NCI-H446 treated with DMSO at 0.1 percent for 48 hours (cell line): ENCODE measurements at regions not wholly inside any gene's neighbourhood (a gene's known extent, or its start where the extent isn't known, plus 50 kb on each side); places are given as distances from the start of the nearest gene placed in this dataset.
"Not testable (repeated sequence)": the region's sequence is repeated elsewhere in the genome, so short reads cannot be mapped to it uniquely, and the experiment has no call there.

Experiments
- DNase-seq: peaks from one replicate; lab custom pipeline; 2025; lab: John Stamatoyannopoulos, UW

DNA sequence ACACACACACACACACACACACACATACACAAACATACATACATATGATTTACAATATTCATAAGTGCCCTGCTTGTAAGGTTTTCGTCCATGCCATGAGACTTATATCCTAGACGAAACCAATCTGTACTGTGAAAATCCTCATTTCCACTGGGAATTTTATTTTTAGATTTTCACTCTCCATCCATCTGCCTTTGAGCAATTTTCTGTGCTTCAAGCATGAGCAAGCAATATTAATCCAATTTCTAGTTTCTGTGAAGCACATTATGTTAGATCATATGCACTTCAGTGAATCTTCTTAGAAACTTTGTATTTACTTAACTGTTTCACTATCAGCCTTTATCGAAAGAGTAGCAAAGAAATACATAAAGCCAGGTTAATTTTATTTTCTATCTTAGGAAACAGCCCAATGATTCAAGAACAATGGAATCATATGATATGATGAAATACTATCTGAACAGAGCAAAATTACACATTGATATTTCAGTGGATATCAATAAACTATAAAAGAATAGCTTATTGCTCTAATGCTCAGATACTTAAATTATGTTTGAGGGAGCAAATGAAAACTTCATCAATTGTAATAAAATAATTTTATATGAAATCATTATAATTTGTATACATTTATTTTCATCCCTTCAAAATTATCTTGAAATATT, 1100.7 kb upstream of the MIR17HG start:
- DNase-seq: peak; percentile 17

DNA sequence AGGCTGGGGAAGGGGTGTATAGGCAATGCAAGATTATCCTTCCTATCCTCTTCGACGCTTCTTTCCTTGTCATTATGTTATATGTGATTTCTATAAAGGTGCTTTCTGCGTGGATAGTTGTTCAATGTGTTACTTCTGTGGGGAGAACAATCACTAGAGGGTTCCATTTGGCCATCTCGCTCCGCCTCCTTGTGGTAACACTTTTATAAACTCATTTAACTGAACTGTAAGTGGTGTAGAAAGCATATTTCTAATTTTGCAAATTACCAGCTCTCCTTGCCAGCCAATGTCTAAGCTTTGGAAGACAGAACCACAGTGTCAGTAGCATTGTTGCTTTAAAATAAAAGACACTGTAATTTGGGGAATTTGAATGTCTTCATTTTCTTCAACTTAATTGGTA, 1093.7 kb upstream of the MIR17HG start:
- DNase-seq: no peak

GRCh38 chr13:90254437-90254836, 1093.0 kb upstream of the MIR17HG start:
- no peak for DNase-seq

- DNase-seq: no peak
These were observed 1090.7 kb upstream of the MIR17HG start for GRCh38 chr13:90256746-90257145.

DNA sequence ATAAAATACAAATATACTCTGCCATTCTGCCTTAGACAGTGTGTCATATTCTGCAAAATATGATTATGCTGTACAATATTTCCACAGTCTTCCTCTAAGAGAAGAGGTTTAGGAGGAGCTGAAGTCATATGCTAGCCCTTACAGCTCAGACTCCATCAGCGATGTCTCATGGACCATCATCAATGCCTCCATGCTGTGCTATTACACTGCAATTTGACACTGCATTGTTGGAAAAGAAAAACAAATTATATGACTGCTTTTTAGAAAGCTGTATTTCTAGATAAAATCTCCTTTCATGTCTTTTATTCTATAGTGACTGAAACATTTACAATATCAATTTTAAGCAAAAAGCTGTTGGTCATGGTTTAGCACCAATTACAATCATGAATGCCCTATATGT, 1089.4 kb upstream of the MIR17HG start:
- no peak for DNase-seq

- DNase-seq: no peak
These were observed 1086.1 kb upstream of the MIR17HG start for GRCh38 chr13:90261343-90261742.

- DNase-seq: no peak
These were observed 1077.3 kb upstream of the MIR17HG start for GRCh38 chr13:90270226-90270625.

DNA sequence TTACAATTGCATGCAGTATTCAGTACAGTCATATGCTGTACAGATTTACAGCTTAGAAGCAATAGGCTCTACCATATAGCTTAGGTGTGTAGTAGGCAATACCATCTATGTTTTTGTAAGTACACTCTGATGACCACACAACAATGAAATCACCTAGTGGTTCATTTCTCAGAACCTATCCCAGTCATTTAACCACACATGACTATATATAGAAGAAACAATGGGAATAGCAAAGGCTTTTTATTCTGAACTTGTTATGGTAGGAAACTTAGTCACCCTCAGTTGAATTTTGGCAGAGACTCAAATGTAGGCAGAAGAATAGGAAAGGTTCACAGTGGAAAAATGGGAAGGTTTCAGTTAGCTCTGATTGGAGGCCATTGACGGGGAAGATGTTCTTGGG, 1075.1 kb upstream of the MIR17HG start:
- DNase-seq: no peak

DNA sequence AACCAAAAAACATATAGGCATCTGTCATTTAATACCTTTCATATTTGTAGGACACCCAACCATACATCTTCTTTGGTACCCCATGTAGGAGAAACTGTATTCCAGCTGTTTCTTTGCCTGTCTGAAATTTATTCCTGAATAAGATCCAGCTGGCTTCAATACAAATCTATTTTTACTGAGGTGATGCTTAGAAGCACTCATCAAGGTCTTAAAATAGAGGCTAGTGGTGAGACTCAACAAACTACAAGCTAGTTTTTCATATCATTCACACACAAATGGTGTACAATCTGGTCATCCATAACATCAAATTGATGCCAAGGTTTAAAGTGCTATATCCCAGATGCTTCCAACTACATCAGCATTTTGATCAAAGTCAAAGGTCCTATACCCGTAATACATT, 1071.3 kb upstream of the MIR17HG start:
- DNase-seq: peak; percentile 13

DNA sequence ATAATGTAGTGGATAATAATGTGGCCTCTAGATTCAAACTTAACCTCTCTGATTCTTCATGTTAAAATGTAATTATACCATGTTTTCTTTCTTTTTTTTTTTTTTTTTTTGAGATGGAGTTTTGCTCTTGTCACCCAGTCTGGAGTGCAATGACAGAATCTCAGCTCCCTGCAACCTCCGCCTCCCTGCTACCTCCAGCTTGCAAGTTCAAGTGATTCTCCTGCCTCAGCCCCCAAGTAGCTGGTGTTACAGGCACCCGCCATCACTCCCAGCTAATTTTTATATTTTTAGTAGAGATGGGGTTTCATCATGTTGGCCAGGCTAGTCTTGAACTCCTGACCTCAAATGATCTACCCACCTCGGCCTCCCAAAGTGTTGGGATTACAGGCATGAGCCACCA, 1069.3 kb upstream of the MIR17HG start:
- not testable (repeated sequence) for DNase-seq

DNA sequence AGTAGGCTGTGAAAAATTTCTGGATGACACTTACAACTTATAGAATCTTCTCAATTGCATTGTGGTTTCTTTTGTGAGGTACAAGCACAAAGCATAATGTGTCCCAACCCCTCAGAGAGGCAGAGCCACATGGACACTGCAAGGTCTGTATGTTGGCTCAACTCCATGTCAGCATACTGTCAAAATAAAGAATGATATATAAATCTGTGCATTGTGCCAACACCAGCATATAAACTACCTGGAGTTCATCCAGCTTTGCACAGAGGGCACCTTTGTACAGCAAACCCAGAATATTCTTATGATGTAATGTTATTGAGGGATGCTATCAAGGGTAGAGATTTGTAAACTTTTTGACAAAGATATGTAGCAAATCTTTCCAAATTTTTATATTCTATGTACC, 1065.8 kb upstream of the MIR17HG start:
- peak; percentile 42 for DNase-seq

DNA sequence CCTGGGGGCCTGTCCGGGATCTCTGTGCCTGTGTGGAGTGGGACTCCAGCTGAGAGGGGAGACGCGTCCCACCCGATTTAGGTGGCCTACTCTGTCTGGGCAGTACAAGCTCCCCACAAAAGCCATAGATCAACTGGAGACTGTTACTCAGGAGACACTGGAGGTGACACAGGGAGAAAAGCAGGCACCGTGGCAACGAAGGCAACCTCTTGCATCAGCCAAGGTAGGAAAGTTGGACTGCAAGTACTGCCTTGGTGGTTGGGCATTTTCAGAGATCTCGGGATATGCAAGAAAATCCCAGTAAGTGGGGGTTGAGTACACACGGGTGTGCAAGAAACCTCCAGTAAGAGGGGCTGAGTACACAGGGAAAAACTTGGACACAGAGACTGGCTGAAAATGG, 1060.0 kb upstream of the MIR17HG start:
- no peak for DNase-seq

- no peak for DNase-seq
These were observed 1053.6 kb upstream of the MIR17HG start for GRCh38 chr13:90293793-90294361.

DNA sequence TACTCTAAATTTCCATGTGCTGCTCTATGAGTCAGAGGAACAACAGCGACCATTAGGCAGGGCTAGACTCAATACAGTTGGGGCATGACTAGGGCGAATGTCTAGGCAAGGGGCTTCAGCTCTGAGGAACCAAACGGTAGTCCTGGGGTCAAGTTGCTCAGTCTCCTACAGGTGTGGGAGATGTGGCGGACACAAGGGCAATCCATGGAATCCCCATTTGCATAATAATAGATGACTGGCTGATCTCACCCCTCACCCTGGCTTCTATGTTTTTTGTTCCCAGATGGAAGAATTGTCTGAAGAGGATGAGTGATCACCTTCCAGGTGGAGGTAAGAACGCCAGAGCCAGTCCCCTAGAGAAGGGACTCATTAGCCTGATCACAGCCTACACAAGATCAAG, 1048.2 kb upstream of the MIR17HG start:
- DNase-seq: no peak

GRCh38 chr13:90300015-90300414, 1047.5 kb upstream of the MIR17HG start:
- DNase-seq: no peak

GRCh38 chr13:90302107-90302506, 1045.4 kb upstream of the MIR17HG start:
- DNase-seq: no peak

DNA sequence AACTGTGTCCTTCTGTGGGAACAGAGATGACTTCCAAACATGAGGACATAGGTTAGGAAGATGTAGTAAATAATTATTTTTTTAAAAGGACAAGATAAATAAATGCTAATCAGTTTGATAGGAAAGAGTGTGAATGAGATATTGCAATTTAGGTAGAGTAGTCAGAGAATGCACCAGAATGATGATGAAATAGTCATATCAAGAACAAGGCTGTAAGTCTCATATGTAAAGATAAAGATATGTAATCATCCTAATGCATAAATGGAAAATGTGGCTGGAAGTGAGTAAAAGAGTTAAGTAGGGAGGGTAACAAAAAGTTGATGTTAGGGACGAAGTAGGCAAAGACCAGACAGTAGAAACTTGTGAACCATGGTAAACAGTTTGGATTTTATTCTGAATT, 1041.7 kb upstream of the MIR17HG start:
- DNase-seq: no peak

- DNase-seq: no peak
These were observed 1040.4 kb upstream of the MIR17HG start for GRCh38 chr13:90307136-90307535.

GRCh38 chr13:90308249-90308648, 1039.2 kb upstream of the MIR17HG start:
- no peak for DNase-seq

- DNase-seq: no peak
These were observed 1035.6 kb upstream of the MIR17HG start for GRCh38 chr13:90311929-90312328.

DNA sequence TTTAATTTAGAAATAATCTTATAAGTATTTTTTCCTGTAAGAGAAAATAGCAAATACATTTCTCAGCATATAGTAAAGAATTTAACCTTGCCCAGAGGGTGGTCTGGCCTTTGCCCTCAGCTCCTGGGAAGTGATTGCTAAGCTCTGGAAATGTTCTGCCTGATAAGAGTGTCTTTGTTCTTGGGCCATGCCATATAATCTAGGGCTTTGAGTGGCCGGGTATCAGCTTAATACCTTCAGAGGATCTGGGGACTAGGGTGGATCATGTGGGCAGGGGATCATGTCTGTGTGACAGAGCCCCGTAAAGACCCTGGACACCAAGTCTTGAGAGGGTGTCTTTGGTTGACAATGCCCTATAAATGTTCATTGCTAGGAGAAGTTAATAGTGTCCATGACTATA, 1032.4 kb upstream of the MIR17HG start:
- DNase-seq: no peak

- no peak for DNase-seq
These were observed 1026.8 kb upstream of the MIR17HG start for GRCh38 chr13:90320664-90321063.

GRCh38 chr13:90321281-90321931, 1026.1 kb upstream of the MIR17HG start:
- no peak for DNase-seq

GRCh38 chr13:90329641-90330040, 1017.8 kb upstream of the MIR17HG start:
- DNase-seq: no peak
